ENCODE measurements at regions not wholly inside any gene's neighbourhood (a gene's known extent, or its start where the extent isn't known, plus 50 kb on each side); places are given as distances from the start of the nearest gene placed in this dataset.
A peak's percentile ranks its signal among the peaks of the same experiment; 100 is the strongest.

- FAIRE-seq, result no peak
Observed at GRCh38 chr1:218887141-218887925, 286.3 kb upstream of the LYPLAL1 start.

GRCh38 chr1:218890451-218890850, 283.2 kb upstream of the LYPLAL1 start:
- no peak for FAIRE-seq

GRCh38 chr1:218891577-218891976, 282.1 kb upstream of the LYPLAL1 start:
- no peak for FAIRE-seq

GRCh38 chr1:218895064-218895587, 278.6 kb upstream of the LYPLAL1 start:
- no peak for FAIRE-seq

- no peak for FAIRE-seq
Observed at GRCh38 chr1:218896202-218896601, 277.5 kb upstream of the LYPLAL1 start.

GRCh38 chr1:218898921-218899320, 274.8 kb upstream of the LYPLAL1 start:
- FAIRE-seq, result no peak

GRCh38 chr1:218900615-218901014, 273.1 kb upstream of the LYPLAL1 start:
- FAIRE-seq, result no peak

GRCh38 chr1:218904416-218904815, 269.3 kb upstream of the LYPLAL1 start:
- FAIRE-seq, result no peak

- no peak for FAIRE-seq
Observed at GRCh38 chr1:218916720-218917119, 257.0 kb upstream of the LYPLAL1 start.

GRCh38 chr1:218917656-218918055, 256.0 kb upstream of the LYPLAL1 start:
- FAIRE-seq, result no peak

- no peak for FAIRE-seq
Observed at GRCh38 chr1:218925777-218926176, 247.9 kb upstream of the LYPLAL1 start.

- no peak for FAIRE-seq
Observed at GRCh38 chr1:218926631-218927030, 247.0 kb upstream of the LYPLAL1 start.

GRCh38 chr1:218930000-218930399, 243.7 kb upstream of the LYPLAL1 start:
- FAIRE-seq, result no peak

GRCh38 chr1:218930472-218931241, 243.0 kb upstream of the LYPLAL1 start:
- FAIRE-seq, result no peak

GRCh38 chr1:218931324-218931723, 242.4 kb upstream of the LYPLAL1 start:
- no peak for FAIRE-seq

- no peak for FAIRE-seq
Observed at GRCh38 chr1:218933513-218933912, 240.2 kb upstream of the LYPLAL1 start.

GRCh38 chr1:218935408-218935807, 238.3 kb upstream of the LYPLAL1 start:
- peak; percentile 22 for FAIRE-seq

- FAIRE-seq, result no peak
Observed at GRCh38 chr1:218938259-218938658, 235.4 kb upstream of the LYPLAL1 start.

- FAIRE-seq, result no peak
Observed at GRCh38 chr1:218939095-218939494, 234.6 kb upstream of the LYPLAL1 start.

- FAIRE-seq, result no peak
Observed at GRCh38 chr1:218942431-218942830, 231.2 kb upstream of the LYPLAL1 start.

- FAIRE-seq, result no peak
Observed at GRCh38 chr1:218943371-218943770, 230.3 kb upstream of the LYPLAL1 start.

- FAIRE-seq, result no peak
Observed at GRCh38 chr1:218945050-218945449, 228.6 kb upstream of the LYPLAL1 start.

GRCh38 chr1:218946147-218946546, 227.5 kb upstream of the LYPLAL1 start:
- FAIRE-seq, result no peak

- no peak for FAIRE-seq
Observed at GRCh38 chr1:218948446-218948845, 225.2 kb upstream of the LYPLAL1 start.
